ENCODE measurements at regions not wholly inside any gene's neighbourhood (a gene's known extent, or its start where the extent isn't known, plus 50 kb on each side); places are given as distances from the start of the nearest gene placed in this dataset.

DNA sequence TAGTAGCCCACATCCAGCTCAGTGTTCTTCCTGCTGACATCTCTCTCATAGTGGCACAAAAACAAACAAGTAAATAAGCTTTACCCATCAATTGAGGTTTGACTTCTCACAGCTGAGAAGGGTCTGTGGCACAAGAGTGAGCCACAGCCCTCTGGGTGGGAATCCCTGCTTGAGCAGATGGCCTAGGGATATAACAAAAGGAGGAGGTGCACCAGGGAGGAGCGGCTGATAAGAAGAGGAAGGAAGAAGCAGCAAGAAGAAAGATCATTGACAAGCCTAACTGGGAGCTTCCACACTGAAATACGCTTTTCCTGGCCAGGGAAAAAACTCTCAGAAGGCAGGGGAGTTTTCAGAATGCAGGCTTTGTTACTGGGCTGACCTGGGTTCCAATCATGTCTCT is 279.8 kb downstream of the UACA start (continued):
- TF ChIP-seq, protein P1, sequence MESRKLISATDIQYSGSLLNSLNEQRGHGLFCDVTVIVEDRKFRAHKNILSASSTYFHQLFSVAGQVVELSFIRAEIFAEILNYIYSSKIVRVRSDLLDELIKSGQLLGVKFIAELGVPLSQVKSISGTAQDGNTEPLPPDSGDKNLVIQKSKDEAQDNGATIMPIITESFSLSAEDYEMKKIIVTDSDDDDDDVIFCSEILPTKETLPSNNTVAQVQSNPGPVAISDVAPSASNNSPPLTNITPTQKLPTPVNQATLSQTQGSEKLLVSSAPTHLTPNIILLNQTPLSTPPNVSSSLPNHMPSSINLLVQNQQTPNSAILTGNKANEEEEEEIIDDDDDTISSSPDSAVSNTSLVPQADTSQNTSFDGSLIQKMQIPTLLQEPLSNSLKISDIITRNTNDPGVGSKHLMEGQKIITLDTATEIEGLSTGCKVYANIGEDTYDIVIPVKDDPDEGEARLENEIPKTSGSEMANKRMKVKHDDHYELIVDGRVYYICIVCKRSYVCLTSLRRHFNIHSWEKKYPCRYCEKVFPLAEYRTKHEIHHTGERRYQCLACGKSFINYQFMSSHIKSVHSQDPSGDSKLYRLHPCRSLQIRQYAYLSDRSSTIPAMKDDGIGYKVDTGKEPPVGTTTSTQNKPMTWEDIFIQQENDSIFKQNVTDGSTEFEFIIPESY (IDR thresholded peaks at IDR 0.05; ENCODE audit: extremely low read depth, insufficient replicate concordance, low read length): no peak
- TF ChIP-seq POLR2AphosphoS5 (IDR thresholded peaks at IDR 0.05; ENCODE audit: low read depth, low read length) (no peak), SP1 (IDR thresholded peaks at IDR 0.05; ENCODE audit: low read depth) (no peak), EZH2 (IDR thresholded peaks at IDR 0.05) (no peak), SRF (IDR thresholded peaks at IDR 0.05; ENCODE audit: low read depth) (no peak)
- TF ChIP-seq, protein P2, sequence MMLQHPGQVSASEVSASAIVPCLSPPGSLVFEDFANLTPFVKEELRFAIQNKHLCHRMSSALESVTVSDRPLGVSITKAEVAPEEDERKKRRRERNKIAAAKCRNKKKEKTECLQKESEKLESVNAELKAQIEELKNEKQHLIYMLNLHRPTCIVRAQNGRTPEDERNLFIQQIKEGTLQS (IDR thresholded peaks at IDR 0.05): no peak

DNA sequence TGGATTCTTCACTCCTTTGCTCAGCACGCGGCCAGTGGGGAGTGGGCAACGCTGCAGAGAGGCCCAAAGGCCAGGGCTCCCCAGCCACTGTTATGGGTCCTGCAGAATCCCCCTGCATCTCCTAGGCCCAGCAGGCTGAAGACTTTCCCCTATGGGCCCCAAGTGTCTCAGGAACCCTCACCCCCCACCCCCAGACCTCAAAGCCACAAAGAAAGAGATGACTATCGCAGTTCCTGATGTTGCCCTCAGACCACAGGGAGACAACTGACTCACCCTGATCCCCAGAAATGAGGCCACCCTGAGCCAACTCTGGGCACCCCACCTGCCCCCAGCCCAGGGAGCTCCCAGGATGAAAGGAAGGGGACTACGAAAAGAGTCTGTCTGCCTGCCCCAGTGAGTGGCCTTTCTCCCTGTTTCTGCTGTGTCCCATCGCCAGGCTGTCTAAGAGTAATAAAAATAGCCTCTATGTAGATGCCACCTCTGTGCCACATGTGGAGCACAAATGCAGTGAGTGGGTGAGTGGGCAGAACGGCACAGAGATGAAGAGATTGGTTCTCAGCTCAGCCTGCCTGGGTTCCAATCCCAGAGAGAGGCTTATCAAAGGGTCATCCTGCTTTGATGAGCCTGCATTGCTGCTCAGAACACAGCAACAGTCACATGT is 283.0 kb downstream of the UACA start:
- DNase-seq (ENCODE audit: low read depth, low spot score) (no peak), ATAC-seq (no peak)
- ChIA-PET CTCF (interaction anchor here (1.4 kb wide), 1 partner anchor 13 kb away, joined by 4 read pairs; no protein-coding TSS in a partner anchor), RAD21 (ENCODE audit: low non-redundant PET in 1 of 2, low total read pairs in 2 of 2, uncharacterized antibody in 2 of 2, unreplicated experiment in 2 of 2) (no interaction called here), POLR2A (no interaction called here)
- Histone ChIP-seq H3K4me1 (ENCODE audit: control insufficient read depth in 1 of 2, insufficient read depth in 2 of 2, low read length in 2 of 2) (peaks cover 9 to 19% of the 10 kb centered on the region in 2 experiments), H3K9me3 (ENCODE audit: control insufficient read depth in 1 of 2, insufficient read depth in 1 of 2, low read depth in 1 of 2, low read length in 2 of 2) (no peaks in the 10 kb centered on the region), H3K9ac (ENCODE audit: low read length) (no peak overlapping the region), H2AFZ (ENCODE audit: low read depth, low read length, poor library complexity, severe bottlenecking) (no peak overlapping the region), H3K9me2 (ENCODE audit: insufficient read depth) (no peaks in the 10 kb centered on the region), H3K27ac (ENCODE audit: low read depth, low read length) (no peak overlapping the region), H3K36me3 (ENCODE audit: control insufficient read depth in 1 of 2, insufficient read depth in 2 of 2, low read length in 2 of 2) (no peaks in the 10 kb centered on the region), H4K20me1 (ENCODE audit: insufficient read depth) (no peaks in the 10 kb centered on the region), H3K27me3 (ENCODE audit: insufficient read depth, low read length) (no peaks in the 10 kb centered on the region), H3K79me2 (ENCODE audit: insufficient read depth, low read length) (no peaks in the 10 kb centered on the region), H3K4me2 (ENCODE audit: low read length) (no peak overlapping the region), H3K4me3 (replicated peaks in 1 of 2; ENCODE audit: low read depth in 1 of 2, low read length in 2 of 2) (no peak overlapping the region)
- intact Hi-C loops (cut with micrococcal nuclease): loop anchor here (10.0 kb wide), 1 partner anchor 376 kb away; no protein-coding TSS in a partner anchor
- BruUV-seq (replicated peaks): no TSS peak
- TF ChIP-seq POLR2AphosphoS5 (IDR thresholded peaks at IDR 0.05; ENCODE audit: low read depth, low read length) (no peak), RAD21 (IDR thresholded peaks at IDR 0.05; ENCODE audit: low read depth) (no peak), SRF (IDR thresholded peaks at IDR 0.05; ENCODE audit: low read depth) (no peak), ELF1 (IDR thresholded peaks at IDR 0.05; ENCODE audit: borderline replicate concordance, low read depth) (no peak), SP1 (IDR thresholded peaks at IDR 0.05; ENCODE audit: low read depth) (no peak), ZNF274 (IDR thresholded peaks at IDR 0.05; ENCODE audit: low read depth, low read length) (no peak), EGR1 (IDR thresholded peaks at IDR 0.05; ENCODE audit: low read depth) (no peak), CEBPB (IDR thresholded peaks at IDR 0.05; ENCODE audit: low read depth) (no peak), FOSL1 (IDR thresholded peaks at IDR 0.05; ENCODE audit: low read depth) (no peak), POLR2A (IDR thresholded peaks at IDR 0.05; ENCODE audit: borderline replicate concordance, extremely low read depth, insufficient read depth, insufficient read length) (no peak), YY1 (IDR thresholded peaks at IDR 0.05; ENCODE audit: extremely low read depth, insufficient replicate concordance, low read depth, low read length) (no peak), CBX3 (IDR thresholded peaks at IDR 0.05; ENCODE audit: low read depth) (no peak), EZH2 (IDR thresholded peaks at IDR 0.05) (no peak)
- TF ChIP-seq, protein P2 (IDR thresholded peaks at IDR 0.05): no peak
- TF ChIP-seq, protein P3, sequence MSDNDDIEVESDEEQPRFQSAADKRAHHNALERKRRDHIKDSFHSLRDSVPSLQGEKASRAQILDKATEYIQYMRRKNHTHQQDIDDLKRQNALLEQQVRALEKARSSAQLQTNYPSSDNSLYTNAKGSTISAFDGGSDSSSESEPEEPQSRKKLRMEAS (IDR thresholded peaks at IDR 0.05): no peak
- TF ChIP-seq, protein P4, sequence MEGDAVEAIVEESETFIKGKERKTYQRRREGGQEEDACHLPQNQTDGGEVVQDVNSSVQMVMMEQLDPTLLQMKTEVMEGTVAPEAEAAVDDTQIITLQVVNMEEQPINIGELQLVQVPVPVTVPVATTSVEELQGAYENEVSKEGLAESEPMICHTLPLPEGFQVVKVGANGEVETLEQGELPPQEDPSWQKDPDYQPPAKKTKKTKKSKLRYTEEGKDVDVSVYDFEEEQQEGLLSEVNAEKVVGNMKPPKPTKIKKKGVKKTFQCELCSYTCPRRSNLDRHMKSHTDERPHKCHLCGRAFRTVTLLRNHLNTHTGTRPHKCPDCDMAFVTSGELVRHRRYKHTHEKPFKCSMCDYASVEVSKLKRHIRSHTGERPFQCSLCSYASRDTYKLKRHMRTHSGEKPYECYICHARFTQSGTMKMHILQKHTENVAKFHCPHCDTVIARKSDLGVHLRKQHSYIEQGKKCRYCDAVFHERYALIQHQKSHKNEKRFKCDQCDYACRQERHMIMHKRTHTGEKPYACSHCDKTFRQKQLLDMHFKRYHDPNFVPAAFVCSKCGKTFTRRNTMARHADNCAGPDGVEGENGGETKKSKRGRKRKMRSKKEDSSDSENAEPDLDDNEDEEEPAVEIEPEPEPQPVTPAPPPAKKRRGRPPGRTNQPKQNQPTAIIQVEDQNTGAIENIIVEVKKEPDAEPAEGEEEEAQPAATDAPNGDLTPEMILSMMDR (IDR thresholded peaks at IDR 0.05 in 2 of 3, conservative IDR thresholded peaks at IDR 0.05 in 1 of 3; ENCODE audit: borderline replicate concordance in 1 of 3, insufficient read depth in 1 of 3, low read depth in 2 of 3, low read length in 2 of 3): no peak
- TF ChIP-seq, protein P1 (IDR thresholded peaks at IDR 0.05; ENCODE audit: extremely low read depth, insufficient replicate concordance, low read length): no peak
